Esophagus muscularis mucosa (tissue), 4 donors: ENCODE measurements at regions not wholly inside any gene's neighbourhood (a gene's known extent, or its start where the extent isn't known, plus 50 kb on each side); places are given as distances from the start of the nearest gene placed in this dataset.

Experiments
- EP300 ChIP-seq: sonication (generic); formaldehyde crosslinking; IDR thresholded peaks from one replicate; pipeline ENCODE4 v1.6.1; 2017; ENCODE audit warnings: antibody characterized with exemption
- POLR2A ChIP-seq: fragments of 450-650 bp; IDR thresholded peaks from one replicate; pipeline ENCODE4 v1.6.1; 2017; ENCODE audit warnings: antibody characterized with exemption, moderate library complexity, mild to moderate bottlenecking, low read depth
- POLR2AphosphoS5 ChIP-seq, 2 donors: sonication (generic); formaldehyde crosslinking; IDR thresholded peaks; one replicate each; pipeline ENCODE4 v1.6.1; 2017; ENCODE audit warnings: antibody characterized with exemption in 2 of 2
- TF ChIP-seq, protein P1 (sequence below), 3 experiments: fragments of 200-600 bp in 2 of 3; fragments of 450-650 bp in 1 of 3; sonication (generic) in 2 of 3; IDR thresholded peaks; one replicate each; pipeline ENCODE4 v1.5.1; 2017 to 2019; ENCODE audit warnings: antibody characterized with exemption in 3 of 3, mild to moderate bottlenecking in 2 of 3, moderate library complexity in 1 of 3

GRCh38 chr7:156429514-156429913 is 211.1 kb upstream of the RNF32 start:
- TF ChIP-seq, protein P1, sequence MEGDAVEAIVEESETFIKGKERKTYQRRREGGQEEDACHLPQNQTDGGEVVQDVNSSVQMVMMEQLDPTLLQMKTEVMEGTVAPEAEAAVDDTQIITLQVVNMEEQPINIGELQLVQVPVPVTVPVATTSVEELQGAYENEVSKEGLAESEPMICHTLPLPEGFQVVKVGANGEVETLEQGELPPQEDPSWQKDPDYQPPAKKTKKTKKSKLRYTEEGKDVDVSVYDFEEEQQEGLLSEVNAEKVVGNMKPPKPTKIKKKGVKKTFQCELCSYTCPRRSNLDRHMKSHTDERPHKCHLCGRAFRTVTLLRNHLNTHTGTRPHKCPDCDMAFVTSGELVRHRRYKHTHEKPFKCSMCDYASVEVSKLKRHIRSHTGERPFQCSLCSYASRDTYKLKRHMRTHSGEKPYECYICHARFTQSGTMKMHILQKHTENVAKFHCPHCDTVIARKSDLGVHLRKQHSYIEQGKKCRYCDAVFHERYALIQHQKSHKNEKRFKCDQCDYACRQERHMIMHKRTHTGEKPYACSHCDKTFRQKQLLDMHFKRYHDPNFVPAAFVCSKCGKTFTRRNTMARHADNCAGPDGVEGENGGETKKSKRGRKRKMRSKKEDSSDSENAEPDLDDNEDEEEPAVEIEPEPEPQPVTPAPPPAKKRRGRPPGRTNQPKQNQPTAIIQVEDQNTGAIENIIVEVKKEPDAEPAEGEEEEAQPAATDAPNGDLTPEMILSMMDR (IDR thresholded peaks at IDR 0.05): no peak
- TF ChIP-seq POLR2AphosphoS5 (IDR thresholded peaks at IDR 0.05): no peak
- TF ChIP-seq POLR2A: no peak
- TF ChIP-seq EP300: no peak
